GM21515 (cell line): ENCODE measurements at regions not wholly inside any gene's neighbourhood (a gene's known extent, or its start where the extent isn't known, plus 50 kb on each side); places are given as distances from the start of the nearest gene placed in this dataset.
"Not testable (repeated sequence)": the region's sequence is repeated elsewhere in the genome, so short reads cannot be mapped to it uniquely, and the experiment has no call there.

Experiments
- ATAC-seq: cut with Tn5 transposase; IDR thresholded peaks from one replicate; pipeline ENCODE4 v1.9.1; 2021; ENCODE audit not compliant: unreplicated experiment

DNA sequence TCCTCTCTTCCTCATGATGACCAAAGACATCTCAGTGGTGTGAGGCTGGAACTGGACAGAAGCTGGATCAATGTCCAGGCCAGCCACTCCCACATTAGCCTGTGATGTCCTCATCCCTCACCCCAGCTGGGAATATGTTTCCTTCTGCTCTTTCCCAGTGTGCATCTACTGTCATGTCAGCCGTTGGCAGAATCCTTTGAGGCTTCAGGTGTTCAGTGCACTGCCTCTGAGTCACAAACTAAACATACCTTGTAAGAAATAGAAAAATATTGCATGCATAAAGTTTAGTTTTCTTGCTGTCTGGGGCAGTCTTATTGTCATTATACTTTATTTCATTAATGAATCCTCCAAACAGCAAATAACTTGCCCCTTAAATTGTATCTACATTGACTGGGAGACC, 161.6 kb upstream of the RASGRP1 start:
- no peak for ATAC-seq

GRCh38 chr15:38733331-38733730, 168.7 kb upstream of the RASGRP1 start:
- no peak for ATAC-seq

DNA sequence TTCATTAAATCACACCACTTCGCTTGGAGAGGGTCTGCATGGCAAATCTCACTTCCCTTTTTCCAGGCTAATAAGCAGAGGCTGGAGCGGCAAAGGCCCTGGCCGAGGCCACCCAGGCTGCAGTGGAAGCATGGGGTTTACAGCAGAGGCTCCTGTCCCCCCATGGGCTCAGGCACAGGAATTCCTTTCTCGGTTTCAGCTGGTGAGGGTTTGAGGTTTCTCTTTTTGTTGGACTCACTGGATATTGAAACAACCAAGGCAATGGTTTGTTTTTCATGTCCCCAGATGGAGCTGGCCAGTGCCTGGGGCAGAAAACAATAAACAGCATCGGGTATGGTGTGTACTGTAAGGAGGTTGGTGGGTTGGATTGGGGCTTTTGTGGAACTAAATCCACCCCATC, 175.6 kb upstream of the RASGRP1 start:
- no peak for ATAC-seq

DNA sequence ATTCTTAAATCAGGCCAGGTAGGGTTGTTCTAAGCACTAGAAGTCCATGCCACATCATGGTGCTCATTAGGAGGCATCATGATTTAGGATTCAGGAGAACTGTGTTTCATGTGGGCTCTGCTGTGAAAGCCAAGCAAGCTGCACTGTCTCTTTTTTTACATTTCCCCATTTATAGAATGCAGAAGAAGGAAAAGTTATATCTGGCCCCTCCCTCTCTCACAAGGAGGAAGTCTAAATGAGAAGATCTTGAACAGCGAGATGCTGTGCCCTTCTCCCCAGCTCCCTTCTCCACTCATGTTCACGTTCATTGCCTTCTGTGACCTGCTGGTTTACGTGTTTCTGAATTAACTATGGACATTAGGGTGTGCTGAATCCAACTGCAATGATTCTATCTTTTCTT, 178.5 kb upstream of the RASGRP1 start:
- ATAC-seq, result no peak

DNA sequence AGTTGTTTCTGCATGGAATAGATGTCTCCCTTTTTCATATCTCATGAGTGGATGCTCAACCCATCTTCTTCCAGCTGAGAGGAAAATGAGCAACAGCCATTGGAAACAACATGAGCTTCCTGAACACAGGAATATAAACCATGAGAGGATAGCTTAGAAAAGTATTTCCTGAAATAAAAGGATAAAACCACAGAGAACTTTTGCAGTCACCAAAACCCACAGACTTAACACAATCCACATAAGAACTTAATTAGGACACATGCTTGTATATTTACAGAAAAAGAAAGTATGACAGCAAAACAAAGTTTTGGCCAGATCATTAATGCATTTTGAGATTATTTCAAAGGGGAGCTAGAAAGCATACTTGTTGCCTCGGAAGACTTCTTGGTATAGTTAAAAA, 180.5 kb upstream of the RASGRP1 start:
- ATAC-seq, result no peak

DNA sequence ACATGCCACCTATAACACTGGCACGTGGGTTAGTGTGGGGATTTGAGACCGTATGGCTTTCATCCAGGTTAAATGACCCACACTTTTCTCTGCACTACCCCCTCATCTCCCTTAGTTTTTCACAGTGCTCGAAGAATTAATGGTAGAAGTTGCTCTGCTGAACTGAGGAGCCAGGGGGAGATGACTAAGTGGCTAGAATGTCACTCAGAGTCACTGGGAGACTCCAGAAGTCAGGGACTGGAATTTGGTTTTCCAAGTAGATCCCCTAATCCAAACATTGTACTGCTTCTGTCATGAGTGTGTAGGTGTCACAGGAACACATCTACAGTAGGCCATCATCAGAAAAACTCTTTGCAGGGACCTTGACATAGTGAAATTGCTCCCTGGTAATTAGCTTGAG, 181.0 kb upstream of the RASGRP1 start:
- ATAC-seq, result no peak

DNA sequence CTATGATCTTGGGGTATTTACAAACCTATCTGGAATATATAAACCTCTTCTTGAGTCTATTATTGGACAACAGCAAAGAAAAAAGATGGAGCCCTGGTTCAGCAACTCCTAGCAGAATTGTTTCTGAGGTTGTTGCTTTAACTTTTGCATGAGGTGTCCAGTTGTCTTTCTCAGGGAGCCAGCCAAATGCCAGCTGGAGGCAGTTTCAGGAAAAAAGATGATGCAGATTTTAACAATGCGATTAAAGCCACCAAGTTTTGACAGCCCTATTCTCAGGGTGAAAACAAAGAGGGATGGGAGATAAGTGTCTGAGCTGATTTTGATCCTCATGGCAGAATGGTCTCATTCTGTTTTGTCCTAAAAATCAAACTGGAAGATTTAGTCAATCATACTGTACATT, 181.6 kb upstream of the RASGRP1 start:
- no peak for ATAC-seq

DNA sequence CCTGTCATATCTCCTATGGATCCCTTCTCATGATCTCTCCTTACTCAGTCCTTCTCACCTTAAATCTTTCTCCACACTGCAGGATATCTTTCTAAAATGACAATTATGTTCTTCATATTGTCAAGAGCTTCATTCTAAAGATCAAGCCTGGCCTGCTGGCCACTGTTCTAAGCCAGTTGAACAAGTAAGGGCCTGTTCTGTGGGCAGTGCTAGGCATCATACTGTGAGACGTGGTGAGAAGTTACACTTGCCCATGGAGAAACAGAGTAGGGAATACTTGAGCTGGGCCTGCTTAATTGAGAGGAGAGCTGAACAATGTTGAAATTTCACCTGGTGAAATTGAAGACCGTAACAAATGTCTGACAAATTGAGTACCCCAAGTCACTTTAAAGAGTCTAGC, 184.1 kb upstream of the RASGRP1 start:
- ATAC-seq, result no peak

GRCh38 chr15:38750786-38751185, 186.2 kb upstream of the RASGRP1 start:
- no peak for ATAC-seq

GRCh38 chr15:38755718-38756117, 191.1 kb upstream of the RASGRP1 start:
- no peak for ATAC-seq

DNA sequence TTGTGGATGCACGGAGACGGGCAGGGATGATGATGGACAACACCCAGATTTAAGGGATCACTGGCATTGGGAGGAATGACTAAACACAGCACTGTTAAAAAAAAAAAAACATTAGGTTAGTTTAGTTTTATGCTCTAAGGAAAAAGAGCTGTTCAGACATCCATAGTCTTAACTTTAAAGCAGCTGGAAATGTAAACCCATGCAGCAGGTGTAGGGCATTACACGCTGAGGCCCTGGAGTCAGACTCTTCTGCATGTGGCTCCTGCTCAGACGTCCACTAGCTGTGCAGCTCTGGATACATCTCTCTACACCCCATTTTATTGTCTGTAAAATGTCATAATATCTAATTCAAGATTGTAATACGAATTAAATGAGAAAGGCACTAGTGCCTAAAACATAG, 191.8 kb upstream of the RASGRP1 start:
- ATAC-seq, result no peak

GRCh38 chr15:38758043-38758442, 193.4 kb upstream of the RASGRP1 start:
- ATAC-seq, result no peak

DNA sequence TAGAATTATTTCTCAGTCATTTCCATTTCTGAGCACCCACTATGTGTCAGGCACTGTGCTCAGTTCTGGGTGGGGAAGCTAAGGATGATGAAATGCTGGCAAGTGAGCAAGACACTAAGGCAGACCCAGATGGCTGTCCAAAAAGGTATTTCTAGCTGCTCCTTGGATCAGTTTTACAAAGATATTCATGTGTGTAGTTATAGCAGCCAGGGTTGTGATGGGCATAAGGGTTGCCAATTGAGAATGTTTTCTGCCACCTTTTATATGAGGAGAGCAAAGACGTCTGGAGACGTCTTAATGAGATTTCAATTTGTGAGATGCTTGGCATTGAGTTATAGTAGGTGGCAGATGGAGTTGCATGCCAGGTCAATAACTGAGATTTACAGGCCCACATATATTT, 197.1 kb upstream of the RASGRP1 start:
- ATAC-seq, result no peak

DNA sequence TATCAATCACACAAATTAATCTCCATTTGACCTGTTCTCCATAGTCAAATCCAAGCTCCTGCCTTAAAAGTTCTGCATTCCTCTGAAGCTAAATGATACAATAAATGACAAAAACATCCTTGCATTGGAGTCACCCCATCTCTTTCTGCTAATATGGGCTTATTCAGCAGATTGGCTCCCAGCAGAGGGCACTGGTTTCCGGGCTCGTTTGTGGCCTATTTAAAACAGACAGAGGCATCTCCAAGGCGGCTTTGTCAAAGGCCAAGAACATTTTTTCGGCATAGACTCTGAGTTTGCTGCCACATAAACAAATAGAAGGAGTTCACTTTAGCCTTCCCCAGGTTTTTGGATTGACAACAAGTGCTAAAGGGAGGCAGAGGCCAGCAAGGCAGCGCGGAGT, 204.4 kb upstream of the RASGRP1 start:
- no peak for ATAC-seq

DNA sequence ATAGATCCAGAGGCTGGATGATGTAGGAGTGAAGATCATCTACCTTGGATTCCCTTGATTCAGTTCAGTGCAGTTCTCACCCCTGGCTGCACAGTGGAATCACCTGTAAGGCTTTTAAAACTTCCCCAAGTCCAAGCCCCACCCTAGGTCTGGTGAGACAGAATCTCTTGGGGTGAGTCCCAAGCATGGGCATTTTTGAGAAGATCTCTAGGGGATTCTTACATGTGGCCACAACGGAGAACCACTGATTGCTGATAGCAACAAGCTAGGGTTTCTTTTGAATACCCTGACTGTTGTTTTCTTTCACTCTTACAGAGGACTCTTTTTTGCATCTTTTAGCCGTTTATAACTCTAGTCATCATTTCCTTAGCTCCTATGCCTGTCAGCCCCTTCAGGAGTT, 204.9 kb upstream of the RASGRP1 start:
- ATAC-seq, result no peak

DNA sequence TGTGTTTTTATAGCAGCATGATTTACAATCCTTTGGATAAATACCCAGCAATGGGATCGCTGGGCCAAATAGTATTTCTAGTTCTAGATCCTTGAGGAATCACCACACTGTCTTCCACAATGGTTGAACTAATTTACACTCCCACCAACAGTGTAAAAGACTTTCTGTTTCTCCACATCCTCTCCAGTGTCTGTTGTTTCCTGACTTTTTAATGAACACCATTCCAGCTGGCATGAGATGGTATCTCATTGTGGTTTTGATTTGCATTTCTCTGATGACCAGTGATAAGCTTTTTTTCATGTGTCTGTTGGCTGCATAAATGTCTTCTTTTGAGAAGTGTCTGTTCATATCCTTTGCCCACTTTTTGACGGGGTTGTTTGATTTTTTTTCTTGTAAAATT, 209.5 kb upstream of the RASGRP1 start:
- ATAC-seq, result not testable (repeated sequence)

GRCh38 chr15:38781196-38781595, 216.6 kb upstream of the RASGRP1 start:
- ATAC-seq, result no peak

GRCh38 chr15:38782156-38782555, 217.5 kb upstream of the RASGRP1 start:
- no peak for ATAC-seq

- ATAC-seq, result no peak
Observed at GRCh38 chr15:38788918-38789317, 224.3 kb upstream of the RASGRP1 start.

- ATAC-seq, result no peak
Observed at GRCh38 chr15:38789566-38789965, 225.0 kb upstream of the RASGRP1 start.

- no peak for ATAC-seq
Observed at GRCh38 chr15:38793206-38793810, 228.7 kb upstream of the RASGRP1 start.

GRCh38 chr15:38795471-38796245, 231.0 kb upstream of the RASGRP1 start:
- no peak for ATAC-seq

DNA sequence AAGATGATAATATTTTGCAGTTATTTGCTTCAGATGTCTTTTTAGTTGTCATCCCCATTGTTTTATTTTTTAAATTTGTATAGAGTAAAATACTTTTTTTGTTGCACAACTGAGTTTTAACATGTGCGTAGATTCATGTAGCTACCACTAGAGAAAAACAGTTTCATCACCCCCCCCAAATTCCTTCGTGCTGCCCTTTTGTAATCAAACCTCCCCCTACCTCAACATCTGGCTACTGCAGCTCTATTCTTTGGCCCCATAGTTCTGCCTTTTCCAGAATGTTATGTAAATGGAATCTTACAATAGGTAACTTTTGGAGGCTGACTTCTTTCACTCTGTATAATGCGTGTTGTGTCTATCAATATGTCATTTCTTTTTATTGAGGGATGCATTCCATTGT, 232.0 kb upstream of the RASGRP1 start:
- no peak for ATAC-seq
